HG03175 (cell line): ENCODE measurements at regions not wholly inside any gene's neighbourhood (a gene's known extent, or its start where the extent isn't known, plus 50 kb on each side); places are given as distances from the start of the nearest gene placed in this dataset.
"Not testable (repeated sequence)": the region's sequence is repeated elsewhere in the genome, so short reads cannot be mapped to it uniquely, and the experiment has no call there.

Experiments
- ATAC-seq: cut with Tn5 transposase; IDR thresholded peaks from one replicate; pipeline ENCODE4 v1.9.1; 2021; ENCODE audit warnings: mild to moderate bottlenecking, moderate library complexity; ENCODE audit not compliant: unreplicated experiment

DNA sequence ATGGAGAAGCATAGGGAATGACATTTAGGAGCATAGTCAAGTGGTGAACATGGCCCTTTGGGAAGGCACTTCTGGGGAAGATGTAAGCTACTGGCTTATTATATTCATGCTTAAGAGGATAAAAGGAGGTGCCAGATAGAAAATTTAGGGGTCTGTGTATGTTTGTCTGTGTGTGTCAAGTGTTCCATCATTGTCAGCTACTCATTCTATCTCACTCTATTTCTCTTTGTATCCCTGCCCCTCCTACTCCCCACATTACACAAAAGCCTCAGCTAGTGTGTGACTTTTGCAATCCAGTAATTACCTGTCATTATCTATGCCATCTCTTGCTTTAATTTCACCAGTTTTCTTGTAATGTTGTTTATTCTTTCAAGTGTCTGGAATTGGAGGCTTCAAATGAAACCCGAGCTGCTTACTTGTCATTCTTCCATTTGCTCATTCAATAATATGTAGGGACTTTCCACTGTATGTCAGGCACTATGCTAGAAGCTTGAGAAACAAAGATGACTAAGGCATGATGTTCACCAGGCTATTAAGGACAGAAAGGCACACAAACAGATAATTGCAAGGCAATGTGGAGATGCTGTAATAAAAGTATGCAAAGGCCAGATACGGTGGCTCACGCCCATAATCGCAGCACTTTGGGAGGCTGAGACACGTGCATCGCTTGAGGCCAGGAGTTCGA, 229.8 kb upstream of the TEX13C start:
- no peak for ATAC-seq

GRCh38 chrX:125093852-125094251, 225.8 kb upstream of the TEX13C start:
- ATAC-seq = no peak

- no peak for ATAC-seq
Observed at GRCh38 chrX:125094901-125095300, 224.8 kb upstream of the TEX13C start.

DNA sequence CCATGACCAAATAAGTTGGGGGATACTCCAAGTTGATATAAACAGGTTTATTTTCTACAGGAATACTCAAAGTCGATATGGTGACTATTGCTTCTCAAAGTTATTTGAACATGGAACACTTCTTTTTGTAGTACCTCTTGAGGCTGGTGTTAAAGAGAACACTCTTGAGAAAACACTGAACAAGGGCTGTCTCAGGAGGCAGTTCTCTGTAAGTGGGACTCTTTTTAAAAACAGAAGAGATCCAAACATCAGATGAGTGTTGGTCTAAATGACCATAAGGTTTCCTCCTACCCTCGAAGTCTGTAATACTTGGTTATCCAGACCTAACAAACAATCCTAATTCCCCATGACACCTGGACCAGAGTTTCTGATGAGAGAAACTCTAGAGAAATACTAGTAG, 223.2 kb upstream of the TEX13C start:
- ATAC-seq = no peak

DNA sequence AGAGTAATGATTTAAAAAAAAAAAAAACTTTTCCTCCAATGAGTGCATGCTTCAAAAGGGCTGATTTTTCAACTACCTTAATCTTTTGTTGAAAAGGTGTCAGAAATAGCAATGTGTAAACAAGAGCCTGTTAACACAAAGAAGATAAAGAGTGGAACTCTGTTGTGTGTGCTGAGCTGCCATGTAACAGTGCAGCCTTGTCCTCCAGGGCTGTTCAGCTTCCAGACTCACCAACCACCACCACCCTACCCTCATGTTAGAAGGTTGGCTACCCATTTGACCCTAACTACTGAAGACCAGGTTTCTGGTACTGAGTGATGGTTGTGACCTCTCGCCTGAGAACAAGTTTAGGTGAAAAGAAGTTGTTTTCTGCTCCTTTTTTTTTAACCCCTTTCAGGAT, 222.8 kb upstream of the TEX13C start:
- no peak for ATAC-seq

- ATAC-seq = no peak
Observed at GRCh38 chrX:125101971-125102755, 217.5 kb upstream of the TEX13C start.

DNA sequence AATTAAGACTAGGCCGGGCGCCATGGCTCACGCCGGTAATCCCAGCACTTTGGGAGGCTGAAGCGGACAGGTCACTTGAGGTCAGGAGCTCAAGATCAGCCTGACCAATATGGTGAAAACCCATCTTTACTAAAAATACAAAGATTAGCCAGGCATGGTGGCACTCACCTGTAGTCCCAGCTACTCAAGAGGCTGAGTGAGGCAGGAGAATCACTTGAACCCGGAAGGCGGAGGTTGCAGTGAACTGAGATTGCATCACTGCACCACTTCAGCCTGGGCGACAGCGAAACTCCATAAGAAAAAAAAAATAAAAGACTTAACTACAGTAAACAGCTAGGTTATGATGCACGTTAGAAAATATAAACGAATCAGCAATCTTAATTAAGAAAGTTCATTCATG, 216.0 kb upstream of the TEX13C start:
- ATAC-seq = no peak

DNA sequence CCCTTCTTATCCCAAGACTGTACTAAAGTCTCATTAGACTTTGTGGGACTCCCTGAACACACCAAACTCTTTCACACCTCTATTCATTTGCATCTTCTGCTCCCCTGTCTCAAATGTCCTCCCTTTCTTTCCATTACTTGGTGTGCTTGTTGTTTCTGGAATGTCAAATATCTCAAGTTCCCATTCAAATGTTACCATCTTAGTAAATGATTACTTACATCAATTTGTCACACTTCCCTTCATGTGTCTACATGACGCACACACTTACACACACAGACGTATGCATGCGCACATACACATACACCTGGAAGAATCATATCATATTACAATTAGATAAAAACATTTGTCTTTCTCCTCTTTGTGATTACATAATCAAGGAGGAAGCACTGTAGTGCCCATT, 210.8 kb upstream of the TEX13C start:
- no peak for ATAC-seq

DNA sequence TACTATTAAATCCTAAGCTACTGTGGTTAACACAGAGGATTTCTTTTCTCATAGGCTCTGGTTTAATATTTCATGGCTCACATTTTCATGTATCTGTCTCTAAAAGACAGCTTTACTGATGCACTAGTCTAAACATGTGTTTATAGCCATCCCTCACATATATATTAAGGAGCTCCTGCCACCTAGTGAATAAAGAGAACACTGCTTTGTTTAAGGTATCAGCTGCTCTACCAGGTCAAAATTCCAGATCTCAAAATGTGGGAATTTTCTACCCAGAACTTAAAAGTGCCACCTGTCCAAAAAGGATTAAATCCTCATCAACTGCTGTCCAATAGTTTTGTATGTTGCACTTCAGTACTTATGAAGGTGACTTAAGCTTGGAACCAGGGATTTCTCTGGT, 188.5 kb upstream of the TEX13C start:
- no peak for ATAC-seq

DNA sequence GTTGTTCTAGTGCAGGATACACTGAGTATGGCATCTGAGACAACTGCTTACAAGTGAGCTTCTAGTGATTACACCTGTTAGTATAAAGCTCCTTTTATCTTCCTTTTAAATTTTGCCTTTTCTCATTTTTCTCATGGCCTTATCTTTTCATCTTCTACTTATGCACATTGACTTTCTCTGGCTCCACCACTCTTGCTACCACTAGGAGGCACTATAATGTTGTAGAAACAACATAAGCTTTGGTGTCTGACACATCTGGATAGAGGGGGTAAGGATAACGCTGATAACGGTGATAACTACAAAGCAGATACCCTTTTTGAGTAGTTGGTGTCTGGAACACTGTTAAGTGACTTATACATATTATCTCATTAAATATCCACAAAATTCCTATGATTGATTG, 187.4 kb upstream of the TEX13C start:
- ATAC-seq = no peak

DNA sequence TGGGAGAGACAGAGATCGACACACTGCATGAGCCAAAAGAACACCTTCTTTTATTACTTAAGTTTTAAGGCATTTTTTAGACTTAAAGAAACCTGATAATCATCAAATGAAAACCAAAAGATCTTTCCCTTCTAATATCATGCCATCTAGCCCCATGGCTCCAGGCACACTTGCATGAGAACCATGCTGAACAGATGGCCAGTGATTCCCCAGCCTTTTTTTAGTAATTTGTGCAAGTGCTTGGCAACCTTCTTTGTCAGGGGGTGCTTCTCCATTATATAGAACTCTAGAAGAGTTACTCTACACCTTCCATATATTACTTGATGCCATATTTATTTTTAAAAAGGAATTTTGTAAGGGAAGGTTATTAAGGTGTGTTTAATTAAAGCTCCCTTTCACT, 182.2 kb upstream of the TEX13C start:
- no peak for ATAC-seq

DNA sequence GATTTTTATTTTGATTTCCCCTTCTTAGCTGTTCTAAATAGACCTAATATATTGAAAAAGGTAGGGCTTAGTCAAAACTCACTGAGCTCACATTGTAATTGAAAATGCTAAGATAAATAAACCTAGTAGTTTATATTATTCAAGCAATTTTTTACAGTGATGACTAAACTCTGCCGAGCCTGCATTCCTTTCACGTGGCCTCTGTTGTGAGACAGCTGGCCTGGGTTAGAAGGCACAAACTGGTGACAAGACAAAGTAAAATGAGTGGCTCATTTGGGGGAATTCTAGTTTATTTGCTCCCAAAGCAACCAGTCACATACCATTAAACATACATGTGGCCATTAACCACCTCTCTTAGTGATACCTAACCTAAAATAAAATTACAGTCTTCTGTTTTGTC, 169.4 kb upstream of the TEX13C start:
- ATAC-seq = no peak

- ATAC-seq = no peak
Observed at GRCh38 chrX:125151146-125151545, 168.5 kb upstream of the TEX13C start.

DNA sequence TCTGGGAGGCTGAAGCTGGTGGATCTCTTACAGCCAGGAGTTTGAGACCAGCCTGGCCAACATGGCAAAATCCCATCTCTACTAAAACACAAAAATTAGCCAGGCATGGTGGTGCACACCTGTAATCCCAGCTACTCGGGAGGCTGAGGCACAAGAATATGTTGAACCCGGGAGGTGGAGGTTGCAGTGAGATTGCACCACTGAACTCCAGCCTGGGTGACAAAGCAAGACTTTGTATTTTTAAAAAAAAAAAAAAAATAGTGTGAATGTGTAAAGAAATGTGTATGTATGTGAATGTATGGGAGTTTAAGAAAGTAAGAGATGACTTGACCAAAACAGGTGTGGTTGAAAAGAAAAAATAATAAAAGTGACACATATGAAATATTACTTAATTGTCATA, 167.7 kb upstream of the TEX13C start:
- no peak for ATAC-seq

DNA sequence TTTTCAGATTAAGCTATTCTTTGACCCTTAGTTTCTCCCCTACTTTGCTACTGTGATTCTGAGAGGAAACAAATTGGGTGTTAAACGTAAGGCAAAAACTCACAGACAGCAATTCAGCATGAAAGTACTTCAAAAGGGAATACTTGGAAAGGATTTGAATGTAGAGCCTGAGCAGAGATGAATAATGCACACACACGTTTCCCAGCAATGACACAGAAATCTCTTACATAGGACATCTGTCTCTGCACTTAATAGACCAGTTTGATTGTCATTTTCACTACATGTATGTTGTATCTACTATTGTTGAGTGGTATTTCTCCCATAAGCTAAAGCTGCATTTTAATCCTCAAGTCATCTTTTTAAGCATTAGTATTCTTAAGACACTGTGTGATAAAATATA, 166.1 kb upstream of the TEX13C start:
- ATAC-seq = no peak

DNA sequence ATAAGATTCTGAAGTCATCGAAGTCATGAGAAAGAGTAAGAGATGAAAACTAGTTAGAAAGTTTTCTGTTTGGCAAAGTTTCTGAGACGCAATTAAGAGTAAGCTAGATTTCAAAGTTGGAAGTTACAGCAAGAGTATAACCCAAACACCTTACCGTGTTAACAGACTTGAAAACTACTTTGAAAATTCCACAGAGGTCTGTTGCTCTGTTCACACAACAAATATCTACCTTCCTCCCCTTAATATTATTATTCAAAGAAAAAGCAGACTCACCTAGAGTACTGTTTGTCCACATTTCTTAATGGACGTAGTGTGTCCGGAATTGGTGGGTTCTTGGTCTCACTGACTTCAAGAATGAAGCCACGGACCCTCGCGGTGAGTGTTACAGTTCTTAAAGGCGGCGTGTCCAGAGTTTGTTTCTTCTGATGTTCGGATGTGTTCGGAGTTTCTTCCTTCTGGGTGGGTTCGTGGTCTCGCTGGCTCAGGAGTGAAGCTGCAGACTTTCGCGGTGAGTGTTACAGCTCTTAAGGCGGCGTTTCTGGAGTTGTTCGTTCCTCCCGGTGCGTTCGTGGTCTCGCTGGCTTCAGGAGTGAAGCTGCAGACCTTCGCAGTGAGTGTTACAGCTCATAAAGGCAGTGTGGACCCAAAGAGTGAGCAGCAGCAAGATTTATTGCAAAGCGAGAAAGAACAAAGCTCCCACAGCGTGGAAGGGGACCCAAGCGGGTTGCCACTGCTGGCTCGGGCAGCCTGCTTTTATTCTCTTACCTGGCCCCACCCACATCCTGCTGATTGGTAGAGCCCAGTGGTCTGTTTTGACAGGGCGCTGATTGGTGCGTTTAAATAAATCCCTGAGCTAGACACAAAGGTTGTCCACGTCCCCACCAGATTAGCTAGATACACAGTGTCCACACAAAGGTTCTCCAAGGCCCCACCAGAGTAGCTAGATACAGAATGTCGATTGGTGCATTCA, 165.1 kb upstream of the TEX13C start:
- ATAC-seq = not testable (repeated sequence)

- ATAC-seq = not testable (repeated sequence)
Observed at GRCh38 chrX:125155296-125156033, 164.2 kb upstream of the TEX13C start.

DNA sequence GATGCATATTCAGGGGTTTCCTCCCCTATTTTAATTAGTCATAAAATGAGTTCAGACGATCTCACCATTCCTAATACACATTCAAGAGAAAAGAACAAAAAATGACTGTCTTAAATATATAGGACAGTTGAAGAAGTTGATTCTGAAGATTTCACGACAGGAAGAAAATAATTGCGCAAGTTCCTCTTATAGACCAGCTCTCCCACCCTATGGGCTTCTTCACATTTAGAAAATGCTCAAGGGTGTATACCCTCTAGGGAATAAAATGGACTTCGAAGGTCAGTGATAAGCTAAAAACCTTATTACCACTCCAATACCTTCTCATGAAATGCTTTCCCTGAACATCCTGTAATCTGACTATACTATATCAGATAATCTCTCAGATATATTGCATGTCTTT, 149.2 kb upstream of the TEX13C start:
- ATAC-seq = no peak

DNA sequence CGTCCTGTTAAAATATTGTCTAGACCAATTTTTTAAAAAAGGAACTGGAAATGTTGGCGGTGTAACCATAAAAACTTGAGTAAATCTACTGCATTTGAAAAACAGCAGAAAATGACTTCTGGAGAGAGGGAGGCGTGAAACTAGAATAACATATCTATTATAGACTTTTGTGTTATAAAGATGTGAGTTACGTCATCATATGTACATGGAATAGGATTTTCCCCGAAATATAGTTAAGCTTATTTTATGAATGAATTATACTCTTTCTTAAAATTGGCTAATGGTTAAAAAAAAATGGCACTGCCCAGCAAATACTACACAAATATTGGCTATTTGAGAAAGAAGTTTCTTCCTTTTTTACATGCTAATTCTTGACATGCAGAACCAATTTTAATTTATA, 147.1 kb upstream of the TEX13C start:
- no peak for ATAC-seq

GRCh38 chrX:125175991-125176584, 143.6 kb upstream of the TEX13C start:
- no peak for ATAC-seq
